Stimulated activated CD4-positive, alpha-beta T cell treated with anti-CD3 and anti-CD28 coated beads, Interleukin-2, amount 100 ng/mL, for 48 hours (primary cell): ENCODE measurements at regions not wholly inside any gene's neighbourhood (a gene's known extent, or its start where the extent isn't known, plus 50 kb on each side); places are given as distances from the start of the nearest gene placed in this dataset.

Experiments used
- DNase-seq, 2 donors: peaks; one replicate each; pipeline ENCODE4 v3.0.0-alpha.2; 2020

DNA sequence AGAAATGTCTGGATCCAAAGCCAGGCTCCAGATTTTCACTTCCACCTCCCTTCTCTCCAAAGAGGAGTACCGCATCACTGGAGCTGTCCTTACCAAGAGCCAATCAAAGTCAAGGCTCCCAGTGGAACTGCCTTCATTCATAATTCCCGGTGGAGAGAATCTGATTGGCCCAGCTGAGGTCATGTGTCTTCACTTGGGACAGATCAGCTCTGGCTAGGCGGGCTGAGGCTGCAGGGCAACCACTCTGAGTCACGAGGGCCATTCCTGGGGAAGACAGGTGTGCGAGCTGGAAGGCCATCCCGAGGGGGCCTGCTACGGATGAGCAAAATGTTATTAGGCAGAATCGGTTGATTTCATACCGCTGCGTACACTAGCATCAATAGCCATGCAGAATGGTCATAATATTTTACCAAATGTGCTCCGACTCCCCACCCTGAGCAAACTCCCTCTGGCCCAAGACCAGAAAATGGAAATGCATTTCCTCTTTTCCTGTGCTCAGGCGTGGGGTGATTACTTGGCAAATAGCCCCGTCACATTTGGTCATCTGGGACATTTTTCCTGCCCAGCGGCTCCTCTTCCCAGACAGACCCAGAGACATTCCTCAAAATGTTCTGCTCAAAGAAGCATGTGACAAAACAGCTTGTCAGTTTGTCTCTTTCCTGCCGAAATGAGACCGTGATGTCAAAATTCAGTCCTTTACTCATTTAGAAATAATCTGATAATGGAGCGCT, 111.1 kb downstream of the AIPL1 start:
- no peak for DNase-seq

DNA sequence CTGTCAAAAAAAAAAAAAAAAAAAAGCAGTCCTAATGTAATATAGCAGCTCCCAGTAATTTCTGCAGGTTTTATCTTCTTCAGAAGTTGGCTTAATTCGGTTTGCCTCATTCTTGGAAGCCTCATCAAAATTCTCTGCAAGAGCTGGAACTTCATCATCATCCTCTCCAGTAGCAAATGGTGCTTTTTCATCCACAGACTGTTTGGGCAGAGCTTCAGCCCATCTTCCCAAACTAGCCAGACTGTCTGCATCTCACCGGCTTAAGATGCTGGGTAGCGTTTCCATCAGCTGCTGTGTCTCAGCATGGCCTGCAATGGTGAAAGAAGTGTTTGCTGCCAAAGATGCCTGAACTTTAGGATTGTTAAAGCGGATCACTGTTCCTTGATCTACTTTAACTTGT, 112.6 kb downstream of the AIPL1 start:
- no peak for DNase-seq

DNA sequence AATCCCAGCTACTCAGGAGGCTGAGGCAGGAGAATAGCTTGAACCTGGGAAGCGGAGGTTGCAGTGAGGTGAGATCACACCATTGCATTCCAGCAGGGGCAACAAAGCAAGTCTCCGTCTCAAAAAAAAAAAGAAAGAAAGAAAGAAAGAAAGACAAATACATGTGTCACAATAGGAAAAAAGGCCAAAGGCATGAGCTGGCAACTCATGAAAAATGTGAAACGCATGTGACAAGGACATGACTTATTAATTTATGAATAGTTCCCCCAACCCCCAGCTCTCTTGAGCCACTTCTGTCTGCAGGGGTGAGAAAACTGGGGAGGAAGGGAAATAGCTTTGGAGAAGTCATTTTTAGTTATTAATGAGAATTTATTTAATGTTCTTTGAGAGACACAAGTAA, 120.6 kb downstream of the AIPL1 start:
- DNase-seq = no peak

DNA sequence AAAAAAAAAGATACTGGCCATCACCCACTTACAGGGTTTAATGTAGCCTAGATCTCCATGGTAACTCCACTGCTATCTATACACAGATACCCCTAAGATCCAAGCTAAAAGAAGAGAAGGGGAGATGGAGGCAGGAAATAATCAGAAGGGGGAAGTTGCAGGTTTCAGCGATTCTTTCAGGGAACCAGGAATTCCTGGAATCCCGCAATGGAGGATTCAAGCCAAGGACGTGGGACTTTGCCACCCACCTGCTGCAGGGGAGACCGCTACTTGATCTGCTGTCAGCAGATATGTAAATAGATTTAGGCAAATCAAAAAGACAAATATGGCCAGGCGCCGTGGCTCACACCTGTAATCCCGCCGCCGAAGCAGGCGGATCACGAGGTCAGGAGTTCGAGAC, 121.1 kb downstream of the AIPL1 start:
- DNase-seq = no peak

DNA sequence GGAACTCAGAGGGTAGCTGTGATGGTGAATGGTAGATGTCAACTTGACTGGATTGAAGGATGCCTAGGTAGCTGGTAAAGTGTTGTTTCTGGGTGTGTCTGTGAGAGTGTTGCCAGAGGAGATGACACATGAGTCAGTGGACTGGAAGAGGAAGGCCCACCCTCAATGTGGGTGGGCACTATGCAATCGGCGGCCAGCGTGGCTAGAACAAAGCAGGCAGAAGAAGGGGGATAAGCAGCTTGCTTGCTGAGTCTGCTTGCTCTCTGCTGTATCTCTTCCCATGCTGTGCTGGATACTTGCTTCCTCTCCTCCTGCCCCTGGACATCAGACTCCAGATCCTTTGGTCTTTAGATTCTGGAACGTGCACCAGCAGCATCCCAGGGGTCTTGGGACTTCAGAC, 128.1 kb downstream of the AIPL1 start:
- DNase-seq = no peak

DNA sequence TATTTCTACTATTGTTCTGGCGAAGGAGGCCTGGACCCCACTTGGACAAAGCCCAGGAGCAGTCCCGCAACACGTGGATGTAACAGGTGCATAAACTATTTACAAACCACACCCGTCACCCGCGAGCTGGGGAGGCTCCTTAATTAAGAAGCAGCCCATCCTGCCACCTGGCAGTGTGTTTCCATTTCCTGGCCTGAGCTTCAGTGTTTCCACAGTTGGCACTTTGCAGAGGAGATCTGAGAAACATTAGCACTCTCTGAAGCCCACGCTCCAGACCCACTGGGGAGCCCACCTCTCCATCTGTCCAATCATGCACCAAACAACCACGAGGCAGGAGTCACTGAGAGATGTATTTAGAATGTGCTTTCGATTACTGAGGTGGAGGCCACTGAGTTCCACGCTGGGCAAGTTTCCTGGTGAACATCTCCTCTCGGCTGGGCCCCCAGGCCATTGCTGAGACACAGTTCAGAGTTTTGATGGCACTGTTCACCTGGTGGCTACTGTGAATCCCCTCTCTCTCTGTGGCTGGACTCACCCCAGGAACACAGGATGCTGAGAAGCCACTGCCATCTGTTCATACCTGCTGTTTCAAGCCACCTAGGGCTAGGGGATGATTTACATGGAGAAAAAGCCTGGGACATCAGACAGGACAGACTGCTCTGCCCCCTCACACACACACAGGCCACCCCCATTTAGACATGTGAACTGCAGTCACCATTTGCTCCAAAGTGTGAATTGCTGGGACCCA, 129.1 kb downstream of the AIPL1 start:
- no peak for DNase-seq

DNA sequence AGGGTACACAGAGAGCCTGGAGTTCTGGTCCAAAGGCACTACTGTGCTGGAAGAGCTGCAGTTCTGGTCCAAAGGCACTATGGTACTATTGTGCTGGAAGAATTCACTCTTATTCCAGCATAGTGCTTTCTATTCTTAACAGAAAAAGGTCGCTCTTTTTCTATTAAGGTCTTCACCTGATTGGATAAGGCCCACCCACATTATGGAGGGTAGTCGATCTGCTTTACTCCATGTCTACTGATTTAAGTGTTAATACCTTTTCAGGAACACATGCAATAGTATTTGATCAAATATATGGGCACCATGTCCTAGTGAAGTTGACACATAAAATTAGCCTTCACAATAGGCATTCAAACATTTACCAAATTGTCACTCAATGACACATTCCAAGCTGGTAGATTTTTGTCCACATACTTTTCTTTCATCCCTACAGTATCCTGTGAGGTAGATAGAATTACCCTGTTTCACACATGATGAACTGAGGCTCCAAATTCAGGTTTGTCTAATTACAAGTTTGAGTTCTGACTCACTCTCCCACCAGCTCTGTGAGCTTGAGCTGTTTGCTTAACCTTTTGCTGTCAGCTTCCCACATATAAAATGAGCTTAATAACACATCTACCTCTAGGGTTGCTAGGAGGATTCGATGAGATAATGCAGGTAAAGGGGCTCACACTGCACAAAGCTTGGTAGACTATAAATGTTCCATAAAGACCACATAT, 129.9 kb downstream of the AIPL1 start:
- DNase-seq = no peak

DNA sequence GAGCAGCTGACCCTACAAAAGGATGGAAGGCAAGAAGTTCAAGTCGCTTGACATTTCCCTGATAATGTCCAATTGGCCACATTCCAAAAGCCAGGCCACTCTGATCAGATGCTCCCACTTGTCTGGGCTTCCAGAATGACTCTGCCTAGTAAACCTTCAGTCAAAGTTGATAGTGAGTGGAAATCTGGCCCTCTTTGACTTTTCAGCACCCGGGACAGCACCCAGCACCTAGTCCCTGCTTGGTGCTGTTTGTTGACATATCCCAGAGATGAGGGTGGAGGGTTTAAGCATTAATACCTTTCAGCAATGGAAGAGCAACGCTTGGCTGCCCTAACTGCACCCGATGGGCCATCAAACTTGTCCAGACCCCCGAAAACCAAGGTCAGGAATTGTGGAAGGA, 131.3 kb downstream of the AIPL1 start:
- DNase-seq = peak; percentile 3 to 7

DNA sequence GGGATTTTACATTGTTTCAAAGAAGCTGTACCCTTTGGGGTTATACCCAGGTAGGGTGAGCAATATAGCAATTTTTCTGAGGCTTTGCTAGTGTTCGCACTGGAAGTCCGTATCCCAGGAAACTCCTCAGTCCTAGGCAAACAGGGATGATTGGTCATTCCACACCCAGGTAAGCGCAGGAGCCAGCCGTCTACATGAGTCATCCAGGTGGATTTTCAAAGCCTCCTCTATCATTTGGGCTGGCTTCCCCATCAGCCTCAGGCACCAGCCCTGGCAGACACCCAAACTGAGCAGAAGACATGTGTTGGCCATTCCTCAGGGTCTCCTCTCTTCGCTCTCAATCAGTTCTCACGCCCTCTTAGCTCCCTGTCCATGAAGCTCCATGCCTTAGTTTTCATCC, 135.6 kb downstream of the AIPL1 start:
- no peak for DNase-seq

DNA sequence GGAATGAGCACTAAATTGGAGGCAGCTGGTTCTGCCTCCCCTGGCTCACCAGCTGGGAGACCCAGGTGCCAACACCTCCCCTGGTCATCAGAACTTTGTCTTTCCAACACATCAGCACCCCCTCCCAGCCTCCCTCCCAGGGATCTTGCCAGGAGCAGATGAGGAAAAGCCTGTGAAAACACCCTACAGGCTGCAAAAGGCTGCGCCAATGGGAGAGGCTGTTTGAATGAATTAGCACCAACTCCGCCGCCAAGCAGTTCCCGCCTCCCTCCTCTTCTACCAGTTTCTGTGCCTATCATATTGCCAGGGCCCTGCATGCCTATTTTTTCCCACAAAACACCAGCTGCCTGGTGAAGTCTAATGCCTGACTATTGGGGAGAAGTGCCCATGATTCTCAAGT, 137.0 kb downstream of the AIPL1 start:
- DNase-seq = no peak

DNA sequence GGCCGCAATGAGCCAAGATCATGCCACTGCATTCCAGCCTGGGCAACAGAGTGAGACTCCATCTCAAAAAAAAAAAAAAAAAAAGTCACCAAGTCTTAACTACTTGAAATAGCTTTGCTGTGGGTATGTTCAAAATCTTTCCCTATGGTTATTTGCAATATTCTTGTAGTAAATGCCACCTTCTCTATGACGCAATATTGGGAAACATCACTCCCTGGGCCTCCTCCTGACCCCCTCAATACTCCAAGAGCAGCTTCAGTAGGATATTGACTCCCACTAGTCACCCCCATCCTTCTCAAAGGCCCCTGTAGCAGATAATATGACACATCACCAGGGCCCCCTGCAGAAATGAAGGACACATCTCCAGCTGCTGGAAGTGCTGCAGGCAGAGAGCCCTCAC, 137.8 kb downstream of the AIPL1 start:
- DNase-seq = no peak

DNA sequence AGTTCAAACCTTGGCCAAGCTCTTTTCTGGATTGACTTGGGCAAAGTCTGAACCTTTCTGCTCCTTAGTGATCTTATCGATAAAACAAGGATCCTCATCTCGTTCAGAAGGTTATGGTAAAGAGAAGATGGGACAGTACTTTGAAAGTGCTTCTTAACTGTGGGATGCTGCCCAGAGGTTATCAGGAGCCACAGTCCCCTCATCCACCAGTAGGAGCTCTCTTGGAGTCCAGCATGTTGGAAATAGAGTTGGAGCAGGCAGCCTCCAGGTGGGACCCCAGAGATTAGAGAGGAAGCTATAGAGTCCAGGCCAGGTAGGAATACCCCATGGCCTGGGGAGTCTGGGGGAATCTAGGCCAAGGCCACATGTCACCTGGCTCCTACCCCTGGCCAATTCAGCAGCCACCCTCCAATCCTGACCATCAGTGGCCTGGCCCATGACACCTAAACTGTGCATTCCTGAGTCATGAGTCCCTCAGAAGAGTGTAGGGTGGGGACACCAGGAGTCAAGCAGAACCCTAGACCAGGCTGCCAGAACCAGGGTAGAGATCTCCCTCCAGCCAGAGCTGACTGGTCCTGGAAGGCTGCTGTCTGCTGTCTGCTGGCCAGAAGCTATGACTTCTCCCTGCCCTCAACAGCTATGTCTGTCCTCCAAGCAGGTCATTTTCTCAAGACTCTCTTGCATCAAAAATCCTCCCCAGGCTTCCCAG, 144.3 kb downstream of the AIPL1 start:
- no peak for DNase-seq

DNA sequence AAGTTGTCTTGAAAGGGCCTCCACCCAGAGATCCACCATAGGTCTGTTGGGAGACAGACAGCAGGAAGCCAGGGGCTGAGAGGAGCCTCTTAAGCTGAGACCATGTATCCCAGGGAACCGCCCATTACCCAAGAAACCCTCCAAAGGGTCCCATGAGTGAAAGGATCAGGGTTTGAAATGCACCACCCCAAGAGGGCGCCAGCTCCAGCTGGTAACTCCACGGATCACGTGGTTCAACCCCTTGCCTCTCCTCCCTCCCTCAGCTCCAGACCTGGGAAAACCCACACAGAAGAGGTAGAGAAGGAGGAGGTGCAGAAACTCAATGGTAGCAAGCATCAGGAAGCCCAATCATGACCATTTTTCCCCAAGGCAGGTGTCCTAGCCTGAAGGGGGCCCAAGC, 148.7 kb downstream of the AIPL1 start:
- no peak for DNase-seq

DNA sequence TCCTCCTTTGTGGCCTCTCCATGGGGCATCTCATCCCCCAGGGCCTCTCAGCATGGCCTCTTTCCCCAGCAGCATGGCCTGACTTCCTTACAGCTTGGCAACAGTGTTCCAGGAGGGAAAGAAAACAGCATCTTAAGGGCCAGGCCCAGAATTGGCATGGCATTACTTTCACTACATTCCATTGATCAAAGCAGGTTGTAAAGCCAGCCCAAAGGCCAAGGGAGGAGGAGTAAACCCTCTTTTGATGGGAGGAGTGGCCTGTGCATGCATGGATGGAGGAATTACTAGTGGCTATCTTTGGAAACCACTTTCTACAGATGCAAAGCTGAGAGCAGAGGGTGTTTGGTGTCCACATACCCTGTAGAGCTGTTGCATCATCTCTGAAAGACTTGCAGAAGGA, 149.4 kb downstream of the AIPL1 start:
- DNase-seq = no peak

DNA sequence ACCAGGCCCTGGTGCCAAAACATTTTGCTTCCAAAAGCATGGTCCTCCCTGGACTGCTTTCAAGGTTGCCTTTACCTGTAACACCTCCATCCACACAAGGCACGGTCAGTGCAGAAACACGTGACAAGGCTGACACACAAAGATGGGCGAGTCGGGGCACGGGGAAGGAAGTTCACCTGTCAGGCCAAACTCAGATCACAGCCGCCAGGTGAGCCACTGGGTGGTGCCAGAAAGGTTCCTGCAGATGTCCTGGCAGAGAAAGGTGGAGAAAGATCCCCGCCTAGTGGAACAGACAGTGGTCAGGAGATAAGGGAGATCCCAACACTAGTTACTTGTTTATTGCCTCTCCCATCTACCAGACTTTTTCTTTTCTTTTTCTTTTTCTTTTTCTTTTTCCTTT, 155.3 kb downstream of the AIPL1 start:
- no peak for DNase-seq

DNA sequence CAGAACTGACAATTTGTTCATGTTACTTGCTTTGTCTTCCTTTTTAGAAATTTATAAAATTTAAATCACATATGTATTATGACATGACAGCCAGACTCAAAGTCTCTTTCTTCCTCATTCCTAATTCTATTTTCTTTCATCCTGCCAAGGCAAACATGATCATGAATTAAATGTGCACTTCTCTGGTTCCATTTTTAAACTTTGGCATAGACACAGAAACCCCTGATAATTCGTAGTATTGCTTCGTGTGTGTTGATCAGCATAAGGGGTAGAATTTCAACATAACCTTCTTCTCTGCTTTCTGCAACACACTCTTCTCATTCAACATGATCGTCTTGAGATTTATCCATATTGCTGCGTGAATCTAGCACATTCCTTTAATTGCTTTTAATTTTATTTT, 156.5 kb downstream of the AIPL1 start:
- DNase-seq = no peak

DNA sequence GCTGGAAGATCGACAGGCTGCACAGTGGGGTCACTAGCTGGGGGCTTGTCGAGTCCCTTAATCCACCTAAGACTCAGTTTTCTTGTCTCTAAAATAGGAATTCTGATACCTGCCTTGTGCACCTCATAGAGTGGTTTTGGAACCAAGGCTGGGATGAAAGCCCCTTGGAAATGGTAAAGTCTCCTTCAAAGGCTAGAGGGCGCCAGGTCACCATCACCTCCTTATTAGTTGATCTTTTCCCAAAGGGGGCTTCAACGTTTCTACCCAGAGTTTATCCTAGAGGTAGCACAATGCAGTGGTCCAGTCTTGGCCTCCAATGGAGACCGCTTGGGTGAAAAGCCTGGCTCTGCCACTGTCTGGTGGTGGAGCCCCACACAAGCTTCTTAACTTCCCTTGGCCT, 158.2 kb downstream of the AIPL1 start:
- no peak for DNase-seq

DNA sequence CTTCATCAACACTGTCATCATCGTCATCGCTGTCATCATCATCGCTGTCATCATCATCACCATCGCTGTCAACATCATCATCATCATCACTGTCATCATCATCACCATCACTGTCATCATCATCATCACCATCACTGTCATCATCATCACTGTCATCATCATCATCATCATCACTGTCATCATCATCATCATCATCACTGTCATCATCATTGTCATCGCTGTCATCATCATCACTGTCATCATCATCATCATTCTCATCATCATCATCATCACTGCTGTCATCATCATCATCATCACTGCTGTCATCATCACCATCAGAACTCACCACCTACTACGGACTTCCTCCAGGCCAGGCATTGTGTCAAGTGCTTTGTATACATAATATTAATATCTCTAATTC, 160.6 kb downstream of the AIPL1 start:
- DNase-seq = no peak

DNA sequence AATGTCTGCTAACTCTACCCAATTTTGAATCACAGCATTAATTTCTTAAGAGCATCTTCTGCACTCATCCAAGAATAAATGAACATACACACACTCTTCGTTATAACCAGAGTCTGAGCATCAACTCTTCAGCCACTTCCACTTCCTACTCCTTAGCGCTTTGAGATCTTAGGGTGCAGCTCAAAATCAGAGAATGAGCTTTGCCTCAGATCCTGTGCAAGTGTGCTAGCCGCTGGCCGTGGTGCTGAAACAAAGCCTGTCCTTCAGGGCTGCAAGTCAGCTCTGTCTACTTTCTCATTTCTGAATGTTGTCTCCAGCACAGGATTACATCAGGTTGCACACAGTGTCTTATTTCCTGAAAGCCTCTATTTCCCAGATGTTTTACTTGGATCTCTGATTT, 165.4 kb downstream of the AIPL1 start:
- DNase-seq = peak; percentile 7 to 10

DNA sequence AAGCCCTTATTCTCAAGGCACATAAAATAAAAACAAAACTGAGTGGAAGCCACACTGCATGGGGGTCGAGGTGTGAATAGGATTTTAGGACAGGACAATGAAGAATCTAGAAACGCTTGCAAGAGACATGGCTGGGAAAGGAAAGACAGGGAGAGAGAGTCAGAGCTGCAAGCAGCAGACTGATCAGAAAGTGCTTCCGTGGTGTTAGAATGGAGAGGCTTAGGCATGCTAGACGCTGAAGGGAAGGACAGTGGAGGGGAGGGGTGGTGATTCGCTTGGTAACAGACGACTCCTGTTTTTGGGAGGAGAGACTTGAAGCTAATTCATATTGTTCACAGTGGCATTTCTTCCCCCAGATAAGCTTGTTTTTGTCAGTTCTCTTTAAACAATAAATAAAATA, 173.5 kb downstream of the AIPL1 start:
- no peak for DNase-seq

DNA sequence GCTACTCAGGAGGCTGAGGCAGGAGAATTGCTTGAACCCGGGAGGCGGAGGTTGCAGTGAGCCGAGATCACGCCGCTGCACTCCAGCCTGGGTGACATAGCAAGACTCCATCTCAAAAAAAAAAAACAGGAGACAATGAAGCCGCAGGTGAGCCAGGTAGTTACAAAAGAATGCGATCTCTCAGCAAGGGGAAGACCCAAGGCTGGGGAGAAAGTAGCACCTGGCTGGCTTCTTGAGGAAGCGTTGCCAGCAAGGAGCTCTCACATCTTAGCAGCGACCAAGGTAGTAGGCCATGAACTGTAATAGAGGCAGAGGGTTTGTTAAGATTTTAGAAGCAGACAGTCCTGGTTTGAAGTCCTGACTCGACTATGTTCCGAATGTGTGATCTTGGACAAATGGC, 175.0 kb downstream of the AIPL1 start:
- no peak for DNase-seq

DNA sequence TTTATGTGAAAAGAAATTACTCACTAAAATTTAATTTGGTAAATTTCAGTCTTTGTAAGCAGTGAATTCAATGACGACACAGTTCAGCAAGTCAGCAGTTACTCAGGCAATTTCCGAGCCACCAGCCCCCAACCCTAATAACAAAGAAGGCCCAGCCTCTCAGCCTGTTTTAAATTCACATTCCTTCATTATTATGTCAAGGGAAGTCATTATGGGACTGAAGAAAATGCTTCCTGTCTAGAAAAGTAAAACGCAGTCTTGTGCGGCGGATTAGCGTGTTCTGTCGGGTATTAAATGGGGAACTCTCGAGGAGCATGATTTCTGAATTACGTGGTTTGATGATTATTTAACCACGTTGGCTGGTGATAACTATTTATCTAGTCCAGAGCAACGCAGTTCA, 177.6 kb downstream of the AIPL1 start:
- no peak for DNase-seq

DNA sequence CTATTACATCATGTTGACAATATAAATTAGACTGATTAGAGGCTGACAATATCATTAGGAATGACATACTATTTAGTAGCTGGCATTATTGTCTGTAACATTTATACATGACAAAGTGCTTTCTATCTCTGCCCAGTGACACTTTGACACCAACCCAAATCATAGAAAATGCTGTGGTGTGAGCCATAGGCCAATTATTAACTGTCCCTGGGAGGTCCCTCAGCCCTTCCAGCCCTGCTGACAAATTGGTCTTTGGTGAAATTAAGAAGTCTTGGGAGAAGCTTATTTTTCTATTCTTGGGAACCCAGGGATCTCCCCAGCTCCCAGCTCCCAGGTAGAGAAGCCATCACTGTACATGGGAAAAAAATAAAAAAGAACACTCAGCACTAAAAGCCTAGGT, 179.6 kb downstream of the AIPL1 start:
- no peak for DNase-seq

DNA sequence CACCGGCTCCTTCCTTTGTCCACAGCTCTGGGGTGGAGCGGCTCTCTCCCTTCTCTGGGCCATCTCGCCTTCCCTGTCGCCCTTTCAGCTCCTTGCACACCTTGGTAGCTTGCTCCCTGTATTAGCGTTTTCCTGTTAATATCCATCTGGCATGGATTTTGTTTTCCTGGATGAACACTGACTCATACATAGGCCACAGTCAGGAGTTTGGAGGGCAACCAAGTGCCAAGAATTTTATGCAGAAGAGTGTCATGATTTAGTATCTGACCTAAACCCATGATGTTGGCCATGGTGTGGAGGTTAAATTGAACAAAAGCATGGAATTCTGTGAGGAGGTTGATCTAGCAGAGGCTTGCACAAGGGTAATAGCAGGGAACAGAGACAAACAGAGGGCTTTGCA, 180.9 kb downstream of the AIPL1 start:
- DNase-seq = no peak
